IPS-18c (cell line): ENCODE measurements at regions not wholly inside any gene's neighbourhood (a gene's known extent, or its start where the extent isn't known, plus 50 kb on each side); places are given as distances from the start of the nearest gene placed in this dataset.
"Not testable (repeated sequence)": the region's sequence is repeated elsewhere in the genome, so short reads cannot be mapped to it uniquely, and the experiment has no call there.

Source experiments
- H3K4me3 ChIP-seq: 2 replicates; pipeline ENCODE4 v1.7.0; 2013; ENCODE audit warnings: low read depth, mild to moderate bottlenecking, low read length, moderate library complexity; ENCODE audit not compliant: insufficient read depth
- H3K9me3 ChIP-seq: one replicate; pipeline ENCODE4 v1.6.1; 2013; ENCODE audit warnings: mild to moderate bottlenecking, low read length, moderate library complexity; ENCODE audit not compliant: control insufficient read depth, insufficient read depth

DNA sequence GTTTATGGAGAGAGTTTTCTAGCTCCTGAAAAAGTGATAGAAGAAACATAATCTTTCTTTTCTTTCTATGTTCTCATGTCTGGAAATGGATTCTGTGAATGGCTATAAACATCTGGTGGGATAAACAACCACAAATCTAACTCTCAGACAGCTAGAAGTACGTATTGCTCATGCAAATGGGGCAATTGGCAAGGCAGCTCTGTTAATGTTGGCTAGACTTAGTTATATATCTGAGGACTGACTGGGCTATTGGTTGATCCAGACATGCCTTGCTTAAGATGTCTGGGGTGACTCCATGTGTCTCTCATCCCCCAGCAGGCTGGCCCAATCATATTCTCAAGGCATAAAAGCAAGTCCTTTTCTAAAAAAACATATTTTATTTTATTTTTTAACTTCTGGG is 939.2 kb upstream of the NRXN1 start:
- Histone ChIP-seq H3K9me3 (no peaks in the 10 kb centered on the region), H3K4me3 (no peak overlapping the region)

- no peaks in the 10 kb centered on the region for H3K9me3 ChIP-seq
- no peak overlapping the region for H3K4me3 ChIP-seq
Measured at GRCh38 chr2:51969347-51969746, 937.4 kb upstream of the NRXN1 start.

- Histone ChIP-seq H3K9me3 (no peaks in the 10 kb centered on the region), H3K4me3 (no peak overlapping the region)
Measured at GRCh38 chr2:51960841-51961335, 929.0 kb upstream of the NRXN1 start.

GRCh38 chr2:51960281-51960680 is 928.3 kb upstream of the NRXN1 start:
- no peaks in the 10 kb centered on the region for H3K9me3 ChIP-seq

GRCh38 chr2:51959696-51960095 is 927.8 kb upstream of the NRXN1 start:
- Histone ChIP-seq H3K9me3 (no peaks in the 10 kb centered on the region), H3K4me3 (no peak overlapping the region)

More at GRCh38 chr2:51960281-51960680, 928.3 kb upstream of the NRXN1 start:
- H3K4me3 ChIP-seq, result no peak overlapping the region

GRCh38 chr2:51953931-51954330 is 922.0 kb upstream of the NRXN1 start:
- H3K4me3 ChIP-seq, result no peak overlapping the region
- H3K9me3 ChIP-seq, result peaks cover 6% of the 10 kb centered on the region

- H3K9me3 ChIP-seq, result peaks cover 3% of the 10 kb centered on the region
- no peak overlapping the region for H3K4me3 ChIP-seq
Measured at GRCh38 chr2:51921076-51921475, 889.1 kb upstream of the NRXN1 start.

- Histone ChIP-seq H3K4me3 (no peak overlapping the region), H3K9me3 (no peaks in the 10 kb centered on the region)
Measured at GRCh38 chr2:51920509-51920908, 888.6 kb upstream of the NRXN1 start.

- H3K4me3 ChIP-seq, result no peak overlapping the region
- no peaks in the 10 kb centered on the region for H3K9me3 ChIP-seq
Measured at GRCh38 chr2:51919395-51919794, 887.5 kb upstream of the NRXN1 start.

- Histone ChIP-seq H3K4me3 (no peak overlapping the region), H3K9me3 (no peaks in the 10 kb centered on the region)
Measured at GRCh38 chr2:51918113-51918512, 886.2 kb upstream of the NRXN1 start.

GRCh38 chr2:51903728-51904127 is 871.8 kb upstream of the NRXN1 start:
- H3K4me3 ChIP-seq, result no peak overlapping the region
- H3K9me3 ChIP-seq, result no peaks in the 10 kb centered on the region

DNA sequence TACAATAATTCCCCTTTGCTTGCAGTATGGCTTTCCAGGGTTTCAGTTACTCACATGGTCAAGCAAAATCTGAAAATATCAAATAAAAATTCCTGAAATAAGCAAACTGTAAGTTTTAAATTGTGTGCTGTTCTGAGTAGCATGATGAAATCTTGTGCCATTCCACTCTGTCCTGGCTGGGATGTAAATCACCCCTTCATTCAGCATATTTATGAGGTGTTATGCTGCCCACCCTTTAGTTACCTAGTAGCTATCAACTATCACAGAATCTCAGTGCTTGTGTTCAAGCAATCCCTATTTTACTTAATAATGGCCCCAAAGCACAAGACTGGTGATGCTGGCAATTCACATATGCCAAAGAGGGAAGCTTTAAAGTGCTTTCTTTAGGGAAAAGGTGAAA is 867.7 kb upstream of the NRXN1 start:
- Histone ChIP-seq H3K4me3 (no peak overlapping the region), H3K9me3 (no peaks in the 10 kb centered on the region)

GRCh38 chr2:51894584-51894983 is 862.7 kb upstream of the NRXN1 start:
- not testable (repeated sequence) for H3K4me3 ChIP-seq, H3K9me3 ChIP-seq

GRCh38 chr2:51888120-51888519 is 856.2 kb upstream of the NRXN1 start:
- Histone ChIP-seq H3K4me3 (no peak overlapping the region), H3K9me3 (no peaks in the 10 kb centered on the region)

DNA sequence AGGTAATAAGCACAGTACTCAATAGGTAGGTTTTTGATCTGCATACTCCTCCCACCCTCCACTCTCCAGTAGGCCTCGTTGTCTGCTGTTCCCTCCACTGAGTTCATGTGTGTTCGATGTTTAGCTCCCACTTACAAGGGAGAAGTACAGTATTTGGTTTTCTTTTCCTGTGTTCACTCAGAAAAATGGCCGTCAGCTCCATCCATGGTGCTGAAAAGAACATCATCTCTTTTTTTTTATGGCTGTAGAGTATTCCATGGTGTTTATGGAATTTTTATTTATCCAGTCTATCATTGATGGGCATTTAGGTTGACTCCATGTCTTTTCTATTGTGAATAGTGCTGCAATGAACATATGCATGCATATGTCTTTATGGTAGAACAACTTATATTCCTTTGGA is 849.7 kb upstream of the NRXN1 start:
- no peak overlapping the region for H3K4me3 ChIP-seq
- H3K9me3 ChIP-seq, result no peaks in the 10 kb centered on the region

DNA sequence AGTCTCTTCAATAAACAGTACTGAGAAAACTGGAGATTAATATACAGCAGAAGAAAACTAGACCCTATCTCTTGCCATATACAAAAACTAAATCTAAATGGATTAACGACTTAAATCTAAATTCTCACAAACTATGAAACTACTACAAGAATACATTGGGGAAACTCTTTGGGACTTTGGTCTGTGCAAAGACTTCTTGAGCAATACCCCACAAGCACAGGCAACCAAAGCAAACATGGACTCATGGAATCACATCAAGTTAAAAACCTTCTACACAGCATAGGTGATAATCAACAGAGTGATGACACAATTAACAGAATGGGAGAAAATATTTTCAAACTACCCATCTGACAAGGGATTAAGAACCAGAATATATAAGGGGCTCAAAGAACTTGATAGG is 848.2 kb upstream of the NRXN1 start:
- H3K4me3 ChIP-seq, result no peak overlapping the region
- no peaks in the 10 kb centered on the region for H3K9me3 ChIP-seq

GRCh38 chr2:51866361-51866760 is 834.4 kb upstream of the NRXN1 start:
- Histone ChIP-seq H3K4me3 (no peak overlapping the region), H3K9me3 (no peaks in the 10 kb centered on the region)

DNA sequence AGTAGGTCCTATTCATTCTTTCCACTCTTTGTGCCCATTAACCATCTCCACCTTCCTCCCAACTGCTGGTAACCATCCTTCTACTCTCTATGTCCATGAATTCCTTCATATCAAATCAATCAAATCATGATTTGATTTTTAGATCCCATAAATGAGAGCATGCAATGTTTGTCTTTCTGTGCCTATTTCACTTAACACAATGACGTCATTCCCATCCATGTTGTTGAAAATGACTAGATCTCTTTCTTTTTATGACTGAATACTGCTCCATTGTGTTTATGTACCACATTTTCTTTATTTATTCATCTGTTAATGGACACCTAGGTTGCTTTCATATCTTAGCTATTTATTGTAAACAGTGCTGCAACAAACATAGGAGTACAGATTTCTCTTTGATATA is 827.3 kb upstream of the NRXN1 start:
- Histone ChIP-seq H3K4me3 (no peak overlapping the region), H3K9me3 (no peaks in the 10 kb centered on the region)

- Histone ChIP-seq H3K9me3 (no peaks in the 10 kb centered on the region), H3K4me3 (no peak overlapping the region)
Measured at GRCh38 chr2:51855683-51856082, 823.8 kb upstream of the NRXN1 start.
